CD4-positive, alpha-beta T cell treated with Interferon gamma for 1 hour (primary cell): ENCODE measurements at regions not wholly inside any gene's neighbourhood (a gene's known extent, or its start where the extent isn't known, plus 50 kb on each side); places are given as distances from the start of the nearest gene placed in this dataset.

Experiments used
- DNase-seq: peaks from one replicate; pipeline ENCODE4 v3.0.0-alpha.2; 2020

GRCh38 chr1:239696317-239696716 is 309.9 kb downstream of the CHRM3 start:
- no peak for DNase-seq

- no peak for DNase-seq
Observed at GRCh38 chr1:239700667-239701066, 314.3 kb downstream of the CHRM3 start.

GRCh38 chr1:239703075-239703474 is 316.7 kb downstream of the CHRM3 start:
- DNase-seq = no peak

- no peak for DNase-seq
Observed at GRCh38 chr1:239706245-239706892, 320.0 kb downstream of the CHRM3 start.

GRCh38 chr1:239707615-239708014 is 321.2 kb downstream of the CHRM3 start:
- DNase-seq = no peak

- no peak for DNase-seq
Observed at GRCh38 chr1:239708622-239709021, 322.3 kb downstream of the CHRM3 start.

GRCh38 chr1:239711768-239712167 is 325.4 kb downstream of the CHRM3 start:
- no peak for DNase-seq

GRCh38 chr1:239717097-239717917 is 330.9 kb downstream of the CHRM3 start:
- DNase-seq = no peak

GRCh38 chr1:239717918-239718184 is 331.5 kb downstream of the CHRM3 start:
- no peak for DNase-seq

- no peak for DNase-seq
Observed at GRCh38 chr1:239718571-239718970, 332.2 kb downstream of the CHRM3 start.

- DNase-seq = no peak
Observed at GRCh38 chr1:239718997-239719628, 332.7 kb downstream of the CHRM3 start.

GRCh38 chr1:239719642-239720258 is 333.4 kb downstream of the CHRM3 start:
- DNase-seq = peak; percentile 45

GRCh38 chr1:239722035-239722434 is 335.7 kb downstream of the CHRM3 start:
- DNase-seq = no peak

- no peak for DNase-seq
Observed at GRCh38 chr1:239723776-239724367, 337.5 kb downstream of the CHRM3 start.

- DNase-seq = no peak
Observed at GRCh38 chr1:239725371-239725770, 339.0 kb downstream of the CHRM3 start.

GRCh38 chr1:239725933-239726332 is 339.6 kb downstream of the CHRM3 start:
- no peak for DNase-seq

- DNase-seq = no peak
Observed at GRCh38 chr1:239730378-239730777, 344.0 kb downstream of the CHRM3 start.

GRCh38 chr1:239731082-239731748 is 344.8 kb downstream of the CHRM3 start:
- no peak for DNase-seq

GRCh38 chr1:239732770-239733169 is 346.4 kb downstream of the CHRM3 start:
- no peak for DNase-seq

- no peak for DNase-seq
Observed at GRCh38 chr1:239733995-239734394, 347.6 kb downstream of the CHRM3 start.

GRCh38 chr1:239735111-239735510 is 348.7 kb downstream of the CHRM3 start:
- DNase-seq = no peak

GRCh38 chr1:239736479-239736878 is 350.1 kb downstream of the CHRM3 start:
- DNase-seq = no peak

- no peak for DNase-seq
Observed at GRCh38 chr1:239739375-239739774, 352.3 kb upstream of the FMN2 start.
